H1 (cell line): ENCODE measurements at regions not wholly inside any gene's neighbourhood (a gene's known extent, or its start where the extent isn't known, plus 50 kb on each side); places are given as distances from the start of the nearest gene placed in this dataset.

Experiments
- CHD2 ChIP-seq: IDR thresholded peaks from 2 replicates; pipeline ENCODE4 v1.6.1; 2012; ENCODE audit warnings: low read length, improper control_type of control experiment
- EP300 ChIP-seq, 2 experiments: IDR thresholded peaks; 1 replicate in 1 of 2; 2 replicates in 1 of 2; pipeline ENCODE4 v1.6.1; 2011 to 2012; ENCODE audit warnings: low read depth in 2 of 2, low read length in 2 of 2, mild to moderate bottlenecking in 2 of 2, borderline replicate concordance in 1 of 2, inconsistent platforms in 1 of 2, moderate library complexity in 1 of 2
- EZH2 ChIP-seq: fragments of 200-600 bp; sonication (generic); IDR thresholded peaks from 2 replicates; pipeline ENCODE4 v1.7.1; 2012; ENCODE audit warnings: low read depth, mild to moderate bottlenecking, moderate library complexity, low read length, inconsistent platforms; ENCODE audit not compliant: severe bottlenecking
- GABPA ChIP-seq: IDR thresholded peaks from 2 replicates; pipeline ENCODE4 v1.6.1; 2011; ENCODE audit warnings: mild to moderate bottlenecking, low read length, moderate library complexity, borderline replicate concordance; ENCODE audit not compliant: insufficient read depth
- GTF2F1 ChIP-seq: IDR thresholded peaks from 2 replicates; pipeline ENCODE4 v1.6.1; 2012; ENCODE audit warnings: low read depth, low read length, improper control_type of control experiment, borderline replicate concordance
- JUND ChIP-seq: IDR thresholded peaks from 2 replicates; pipeline ENCODE4 v1.6.1; 2011; ENCODE audit warnings: mild to moderate bottlenecking, improper control_type of control experiment, low read length
- POLR2A ChIP-seq, 2 experiments: IDR thresholded peaks; 1 replicate in 1 of 2; 2 replicates in 1 of 2; pipeline ENCODE4 v1.6.1; 2011; ENCODE audit warnings: low read depth in 2 of 2, low read length in 2 of 2, mild to moderate bottlenecking in 2 of 2; ENCODE audit errors: control extremely low read depth in 1 of 2
- POLR2AphosphoS5 ChIP-seq: IDR thresholded peaks from 2 replicates; pipeline ENCODE4 v1.6.1; 2011; ENCODE audit warnings: low read depth, low read length
- RFX5 ChIP-seq: IDR thresholded peaks from 2 replicates; pipeline ENCODE4 v1.6.1; 2011; ENCODE audit warnings: low read depth, low read length, improper control_type of control experiment, borderline replicate concordance
- TBP ChIP-seq: IDR thresholded peaks from 2 replicates; pipeline ENCODE4 v1.6.1; 2011; ENCODE audit warnings: low read depth, low read length, improper control_type of control experiment
- ZNF274 ChIP-seq: IDR thresholded peaks from 2 replicates; pipeline ENCODE4 v1.7.0; 2012; ENCODE audit warnings: low read length, borderline replicate concordance; ENCODE audit errors: extremely low read depth
- TF ChIP-seq, protein P1 (sequence below), 3 experiments: IDR thresholded peaks; 1 replicate in 2 of 3; 2 replicates in 1 of 3; pipeline versions ENCODE4 v1.5.1 to v1.6.1; 2011; ENCODE audit warnings: low read length in 3 of 3, mild to moderate bottlenecking in 3 of 3, inconsistent platforms in 2 of 3, low read depth in 1 of 3, moderate library complexity in 1 of 3; ENCODE audit not compliant: insufficient read depth in 1 of 3; ENCODE audit errors: control extremely low read depth in 1 of 3
- TF ChIP-seq, protein P2 (sequence below): IDR thresholded peaks from 2 replicates; pipeline ENCODE4 v1.6.1; 2012; ENCODE audit warnings: low read length, inconsistent platforms

DNA sequence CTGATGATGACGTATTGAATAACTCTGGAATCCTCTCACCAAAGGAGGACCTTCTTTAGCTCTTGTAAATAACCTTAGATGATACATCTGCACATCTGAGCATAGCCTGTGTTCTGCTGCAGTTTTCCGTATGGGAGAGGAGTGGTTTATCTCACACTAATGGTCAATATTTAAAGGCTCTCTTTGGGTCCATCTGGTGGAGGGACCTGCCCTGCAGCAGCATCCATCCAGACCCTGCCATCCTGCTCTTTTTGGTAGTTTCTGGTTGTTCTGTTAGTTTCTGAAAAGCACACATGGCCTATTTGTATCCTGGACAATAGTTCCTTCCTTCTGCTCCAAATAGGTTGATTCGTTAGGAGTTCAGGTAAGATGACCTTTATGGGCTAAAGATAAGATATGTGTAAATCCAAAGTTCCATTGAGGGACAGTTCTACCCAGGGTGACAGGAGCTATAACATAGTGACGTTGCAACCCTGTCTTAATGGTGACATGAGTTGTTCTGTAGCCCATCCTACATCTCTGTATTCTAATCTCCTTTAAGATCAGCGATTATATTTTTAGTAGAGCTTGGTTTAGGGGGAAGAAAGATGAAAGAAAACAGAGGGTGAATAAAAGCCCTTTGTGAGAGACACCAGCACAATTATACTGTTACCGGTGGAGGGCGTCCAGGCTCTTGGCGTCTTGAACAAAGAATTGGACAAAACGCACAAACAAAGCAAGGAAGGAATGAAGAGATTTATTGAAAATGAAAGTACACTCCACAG lies 60.0 kb upstream of the KLF14 start:
- TF ChIP-seq, protein P1, sequence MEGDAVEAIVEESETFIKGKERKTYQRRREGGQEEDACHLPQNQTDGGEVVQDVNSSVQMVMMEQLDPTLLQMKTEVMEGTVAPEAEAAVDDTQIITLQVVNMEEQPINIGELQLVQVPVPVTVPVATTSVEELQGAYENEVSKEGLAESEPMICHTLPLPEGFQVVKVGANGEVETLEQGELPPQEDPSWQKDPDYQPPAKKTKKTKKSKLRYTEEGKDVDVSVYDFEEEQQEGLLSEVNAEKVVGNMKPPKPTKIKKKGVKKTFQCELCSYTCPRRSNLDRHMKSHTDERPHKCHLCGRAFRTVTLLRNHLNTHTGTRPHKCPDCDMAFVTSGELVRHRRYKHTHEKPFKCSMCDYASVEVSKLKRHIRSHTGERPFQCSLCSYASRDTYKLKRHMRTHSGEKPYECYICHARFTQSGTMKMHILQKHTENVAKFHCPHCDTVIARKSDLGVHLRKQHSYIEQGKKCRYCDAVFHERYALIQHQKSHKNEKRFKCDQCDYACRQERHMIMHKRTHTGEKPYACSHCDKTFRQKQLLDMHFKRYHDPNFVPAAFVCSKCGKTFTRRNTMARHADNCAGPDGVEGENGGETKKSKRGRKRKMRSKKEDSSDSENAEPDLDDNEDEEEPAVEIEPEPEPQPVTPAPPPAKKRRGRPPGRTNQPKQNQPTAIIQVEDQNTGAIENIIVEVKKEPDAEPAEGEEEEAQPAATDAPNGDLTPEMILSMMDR (IDR thresholded peaks at IDR 0.05; ENCODE audit: control extremely low read depth in 1 of 3, insufficient read depth in 1 of 3, low read depth in 1 of 3, low read length in 3 of 3): peak; percentile 19 to 38 (median 28); a peak in 3 of 4 replicates
- TF ChIP-seq EP300 (IDR thresholded peaks at IDR 0.05; ENCODE audit: borderline replicate concordance in 1 of 2, low read depth in 2 of 2, low read length in 2 of 2): no peak
- TF ChIP-seq RFX5: no peak
- TF ChIP-seq TBP: no peak
- no peak for TF ChIP-seq POLR2AphosphoS5
- no peak for TF ChIP-seq JUND
- TF ChIP-seq EZH2: no peak
- TF ChIP-seq, protein P2, sequence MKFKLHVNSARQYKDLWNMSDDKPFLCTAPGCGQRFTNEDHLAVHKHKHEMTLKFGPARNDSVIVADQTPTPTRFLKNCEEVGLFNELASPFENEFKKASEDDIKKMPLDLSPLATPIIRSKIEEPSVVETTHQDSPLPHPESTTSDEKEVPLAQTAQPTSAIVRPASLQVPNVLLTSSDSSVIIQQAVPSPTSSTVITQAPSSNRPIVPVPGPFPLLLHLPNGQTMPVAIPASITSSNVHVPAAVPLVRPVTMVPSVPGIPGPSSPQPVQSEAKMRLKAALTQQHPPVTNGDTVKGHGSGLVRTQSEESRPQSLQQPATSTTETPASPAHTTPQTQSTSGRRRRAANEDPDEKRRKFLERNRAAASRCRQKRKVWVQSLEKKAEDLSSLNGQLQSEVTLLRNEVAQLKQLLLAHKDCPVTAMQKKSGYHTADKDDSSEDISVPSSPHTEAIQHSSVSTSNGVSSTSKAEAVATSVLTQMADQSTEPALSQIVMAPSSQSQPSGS: no peak
- no peak for TF ChIP-seq CHD2
- TF ChIP-seq ZNF274: no peak
- TF ChIP-seq POLR2A (IDR thresholded peaks at IDR 0.05; ENCODE audit: control extremely low read depth in 1 of 2, low read depth in 2 of 2, low read length in 2 of 2): no peak
- TF ChIP-seq GABPA: no peak
- TF ChIP-seq GTF2F1: no peak
